Fibroblast of lung (primary cell): ENCODE measurements at regions not wholly inside any gene's neighbourhood (a gene's known extent, or its start where the extent isn't known, plus 50 kb on each side); places are given as distances from the start of the nearest gene placed in this dataset.

Experiments
- DNase-seq, 2 donors: peaks; one replicate each; pipeline versions ENCODE4 v3.0.0 to v3.0.0-alpha.2; 2010; ENCODE audit warnings: low read depth in 2 of 2
- H2AFZ ChIP-seq: 2 replicates; pipeline ENCODE4 v1.5.1; 2012; ENCODE audit warnings: low read length, control low read depth, inconsistent platforms
- H3K27ac ChIP-seq: 2 replicates; pipeline ENCODE4 v1.5.1; 2011; ENCODE audit warnings: low read length, control low read depth; ENCODE audit not compliant: insufficient read depth
- H3K27me3 ChIP-seq: 2 replicates; pipeline ENCODE4 v1.5.1; 2011; ENCODE audit warnings: mild to moderate bottlenecking, low read length; ENCODE audit not compliant: control insufficient read depth, insufficient read depth
- H3K36me3 ChIP-seq: 2 replicates; pipeline ENCODE4 v1.5.1; 2011; ENCODE audit warnings: low read length; ENCODE audit not compliant: control insufficient read depth, insufficient read depth
- H3K4me1 ChIP-seq: 2 replicates; pipeline ENCODE4 v1.5.1; 2011; ENCODE audit warnings: low read length; ENCODE audit not compliant: control insufficient read depth, insufficient read depth; ENCODE audit errors: extremely low read depth
- H3K4me2 ChIP-seq: 2 replicates; pipeline ENCODE4 v1.5.1; 2011; ENCODE audit warnings: low read length, control low read depth; ENCODE audit not compliant: insufficient read depth; ENCODE audit errors: extremely low read depth
- H3K4me3 ChIP-seq, 4 experiments: fragments of 200-600 bp in 1 of 4; sonication (generic) in 1 of 4; replicated peaks in 1 of 4; 2 replicates each; pipeline ENCODE4 v1.5.1; 2011 to 2016; ENCODE audit warnings: low read length in 4 of 4, low read depth in 3 of 4, mild to moderate bottlenecking in 3 of 4, control low read depth in 2 of 4, inconsistent platforms in 1 of 4, mixed read lengths in 1 of 4; ENCODE audit not compliant: insufficient read depth in 1 of 4; ENCODE audit errors: control extremely low read depth in 1 of 4
- H3K79me2 ChIP-seq: 2 replicates; pipeline ENCODE4 v1.5.1; 2012; ENCODE audit warnings: mild to moderate bottlenecking, low read length, inconsistent platforms; ENCODE audit not compliant: control insufficient read depth, insufficient read depth
- H3K9ac ChIP-seq: 2 replicates; pipeline ENCODE4 v1.5.1; 2011; ENCODE audit warnings: mild to moderate bottlenecking, low read length, control low read depth; ENCODE audit not compliant: insufficient read depth
- H3K9me3 ChIP-seq: 2 replicates; pipeline ENCODE4 v1.5.1; 2012; ENCODE audit warnings: low read depth, low read length; ENCODE audit not compliant: control insufficient read depth, insufficient read depth
- H4K20me1 ChIP-seq: 2 replicates; pipeline ENCODE4 v1.5.1; 2011; ENCODE audit warnings: low read length; ENCODE audit not compliant: control insufficient read depth, insufficient read depth; ENCODE audit errors: extremely low read depth
- CTCF ChIP-seq, 2 donors: IDR thresholded peaks in 1 of 2; conservative IDR thresholded peaks in 1 of 2; 1 replicate in 1 of 2; 2 replicates in 1 of 2; pipeline ENCODE4 v1.5.1; 2011 to 2012; ENCODE audit warnings: low read length in 2 of 2, control low read depth in 1 of 2, inconsistent platforms in 1 of 2, low read depth in 1 of 2, mild to moderate bottlenecking in 1 of 2
- EZH2 ChIP-seq: IDR thresholded peaks from 2 replicates; pipeline ENCODE4 v1.5.1; 2012; ENCODE audit warnings: low read length, control low read depth, mild to moderate bottlenecking; ENCODE audit errors: missing control alignments

- H3K4me2 ChIP-seq, result no peak overlapping the region
- H3K4me3 ChIP-seq, result no peak overlapping the region
- H3K27me3 ChIP-seq, result no peaks in the 10 kb centered on the region
- no peaks in the 10 kb centered on the region for H3K4me1 ChIP-seq
- H3K36me3 ChIP-seq, result no peaks in the 10 kb centered on the region
- no peak overlapping the region for H2AFZ ChIP-seq
- no peak for DNase-seq
- H3K79me2 ChIP-seq, result no peaks in the 10 kb centered on the region
- H3K9me3 ChIP-seq, result no peaks in the 10 kb centered on the region
- H3K9ac ChIP-seq, result no peak overlapping the region
- H4K20me1 ChIP-seq, result no peaks in the 10 kb centered on the region
- TF ChIP-seq CTCF (conservative IDR thresholded peaks at IDR 0.05 in 1 of 2, IDR thresholded peaks at IDR 0.05 in 1 of 2; ENCODE audit: low read depth in 1 of 2, low read length in 2 of 2) (no peak), EZH2 (no peak)
- H3K27ac ChIP-seq, result no peak overlapping the region
Observed at GRCh38 chr6:71706523-71706922, 179.8 kb upstream of the RIMS1 start.

GRCh38 chr6:71707059-71707458 lies 179.3 kb upstream of the RIMS1 start:
- Histone ChIP-seq H3K4me3 (no peak overlapping the region), H3K4me2 (no peak overlapping the region), H3K9ac (no peak overlapping the region), H4K20me1 (no peaks in the 10 kb centered on the region), H2AFZ (no peak overlapping the region), H3K9me3 (no peaks in the 10 kb centered on the region), H3K27ac (no peak overlapping the region), H3K36me3 (no peaks in the 10 kb centered on the region), H3K4me1 (no peaks in the 10 kb centered on the region), H3K27me3 (no peaks in the 10 kb centered on the region), H3K79me2 (no peaks in the 10 kb centered on the region)
- TF ChIP-seq EZH2 (no peak), CTCF (conservative IDR thresholded peaks at IDR 0.05 in 1 of 2, IDR thresholded peaks at IDR 0.05 in 1 of 2; ENCODE audit: low read depth in 1 of 2, low read length in 2 of 2) (no peak)
- no peak for DNase-seq

- Histone ChIP-seq H3K9me3 (no peaks in the 10 kb centered on the region), H3K4me1 (no peaks in the 10 kb centered on the region), H3K79me2 (no peaks in the 10 kb centered on the region), H3K4me2 (no peak overlapping the region), H3K27me3 (no peaks in the 10 kb centered on the region), H3K36me3 (no peaks in the 10 kb centered on the region), H2AFZ (no peak overlapping the region), H3K4me3 (no peak overlapping the region), H3K27ac (no peak overlapping the region), H3K9ac (no peak overlapping the region), H4K20me1 (no peaks in the 10 kb centered on the region)
- TF ChIP-seq EZH2 (no peak), CTCF (conservative IDR thresholded peaks at IDR 0.05 in 1 of 2, IDR thresholded peaks at IDR 0.05 in 1 of 2; ENCODE audit: low read depth in 1 of 2, low read length in 2 of 2) (no peak)
- DNase-seq, result no peak
Observed at GRCh38 chr6:71720705-71721104, 165.6 kb upstream of the RIMS1 start.
